H9 (cell line): ENCODE measurements at regions not wholly inside any gene's neighbourhood (a gene's known extent, or its start where the extent isn't known, plus 50 kb on each side); places are given as distances from the start of the nearest gene placed in this dataset.

Experiments used
- DNase-seq: peaks from one replicate; pipeline ENCODE4 v3.0.0-alpha.2; 2017
- H2AFZ ChIP-seq: one replicate; pipeline ENCODE4 v1.6.1; 2013; ENCODE audit warnings: mild to moderate bottlenecking, low read length, control low read depth, moderate library complexity
- H2AK5ac ChIP-seq: 2 replicates; pipeline ENCODE4 v1.6.1; 2013; ENCODE audit warnings: low read length, control low read depth, mixed read lengths; ENCODE audit not compliant: insufficient read length
- H2BK120ac ChIP-seq: one replicate; pipeline ENCODE4 v1.6.1; 2013; ENCODE audit warnings: low read depth, mild to moderate bottlenecking, low read length, control low read depth, inconsistent platforms; ENCODE audit not compliant: poor library complexity, severe bottlenecking
- H2BK12ac ChIP-seq: 2 replicates; pipeline ENCODE4 v1.6.1; 2013; ENCODE audit warnings: low read length, control low read depth, mixed read lengths, low read depth; ENCODE audit not compliant: insufficient read length
- H2BK15ac ChIP-seq: 2 replicates; pipeline ENCODE4 v1.6.1; 2013; ENCODE audit warnings: low read depth, low read length, control low read depth
- H2BK20ac ChIP-seq: one replicate; pipeline ENCODE4 v1.6.1; 2013; ENCODE audit warnings: low read depth, mild to moderate bottlenecking, low read length, control low read depth, inconsistent platforms; ENCODE audit not compliant: poor library complexity, severe bottlenecking
- H2BK5ac ChIP-seq: 2 replicates; pipeline ENCODE4 v1.6.1; 2013; ENCODE audit warnings: low read length, control low read depth, mixed read lengths; ENCODE audit not compliant: insufficient read length
- H3K14ac ChIP-seq: 2 replicates; pipeline ENCODE4 v1.6.1; 2013; ENCODE audit warnings: low read length, control low read depth; ENCODE audit not compliant: insufficient read depth
- H3K18ac ChIP-seq: 2 replicates; pipeline ENCODE4 v1.6.1; 2013; ENCODE audit warnings: low read depth, mild to moderate bottlenecking, mixed read lengths, low read length, control low read depth; ENCODE audit not compliant: insufficient read length
- H3K23ac ChIP-seq: 2 replicates; pipeline ENCODE4 v1.6.1; 2013; ENCODE audit warnings: low read length, control low read depth, mixed read lengths, low read depth; ENCODE audit not compliant: insufficient read length
- H3K23me2 ChIP-seq: 2 replicates; pipeline ENCODE4 v1.6.1; 2013; ENCODE audit warnings: low read depth, mild to moderate bottlenecking, mixed read lengths, low read length, control low read depth; ENCODE audit not compliant: insufficient read length, poor library complexity, severe bottlenecking
- H3K27ac ChIP-seq: 2 replicates; pipeline ENCODE4 v1.5.1; 2013; ENCODE audit warnings: low read length, control low read depth, mixed read lengths, low read depth; ENCODE audit not compliant: insufficient read length
- H3K27me3 ChIP-seq: 2 replicates; pipeline ENCODE4 v1.6.1; 2013; ENCODE audit warnings: low read length, control low read depth, inconsistent platforms; ENCODE audit not compliant: insufficient read depth
- H3K4ac ChIP-seq: 2 replicates; pipeline ENCODE4 v1.6.1; 2013; ENCODE audit warnings: low read depth, mild to moderate bottlenecking, control low read depth, inconsistent platforms, low read length, moderate library complexity
- H3K4me1 ChIP-seq: 2 replicates; pipeline ENCODE4 v1.6.1; 2013; ENCODE audit warnings: low read length, control low read depth, inconsistent platforms; ENCODE audit not compliant: insufficient read depth
- H3K4me2 ChIP-seq: 2 replicates; pipeline ENCODE4 v1.6.1; 2013; ENCODE audit warnings: low read length, control low read depth, mixed read lengths; ENCODE audit not compliant: insufficient read length, insufficient read depth
- H3K56ac ChIP-seq: 2 replicates; pipeline ENCODE4 v1.6.1; 2013; ENCODE audit warnings: low read depth, mild to moderate bottlenecking, mixed read lengths, low read length, control low read depth; ENCODE audit not compliant: insufficient read length
- H3K79me1 ChIP-seq: 2 replicates; pipeline ENCODE4 v1.6.1; 2013; ENCODE audit warnings: low read depth, mild to moderate bottlenecking, moderate library complexity, low read length, control low read depth, inconsistent platforms; ENCODE audit not compliant: insufficient read depth, poor library complexity, severe bottlenecking
- H3K79me2 ChIP-seq: 2 replicates; pipeline ENCODE4 v1.6.1; 2013; ENCODE audit warnings: low read length, control low read depth, inconsistent platforms; ENCODE audit not compliant: insufficient read depth
- H3K9ac ChIP-seq: 2 replicates; pipeline ENCODE4 v1.6.1; 2013; ENCODE audit warnings: low read length, control low read depth, mixed read lengths; ENCODE audit not compliant: insufficient read length; ENCODE audit errors: extremely low read depth
- H3K9me3 ChIP-seq: one replicate; pipeline ENCODE4 v1.6.1; 2013; ENCODE audit warnings: low read depth, low read length, inconsistent platforms; ENCODE audit not compliant: control insufficient read depth
- H3T11ph ChIP-seq: one replicate; pipeline ENCODE4 v1.6.1; 2013; ENCODE audit warnings: mild to moderate bottlenecking, low read length, control low read depth, inconsistent platforms
- H4K20me1 ChIP-seq: one replicate; pipeline ENCODE4 v1.6.1; 2013; ENCODE audit not compliant: control insufficient read depth, insufficient read length, insufficient read depth
- H4K5ac ChIP-seq: 2 replicates; pipeline ENCODE4 v1.6.1; 2013; ENCODE audit warnings: low read depth, mild to moderate bottlenecking, mixed read lengths, low read length, control low read depth; ENCODE audit not compliant: insufficient read length
- H4K8ac ChIP-seq: replicated peaks from 2 replicates; pipeline ENCODE4 v1.6.1; 2013; ENCODE audit warnings: low read length, control low read depth, mixed read lengths, low read depth; ENCODE audit not compliant: insufficient read length
- H4K91ac ChIP-seq: 2 replicates; pipeline ENCODE4 v1.6.1; 2013; ENCODE audit warnings: low read depth, mild to moderate bottlenecking, moderate library complexity, mixed read lengths, low read length, control low read depth; ENCODE audit not compliant: insufficient read length
- H3K27ac Mint-ChIP-seq, 3 experiments: 2 replicates in 2 of 3; 3 replicates in 1 of 3; pipeline ENCODE4 v1.8.0; 2020 to 2021; ENCODE audit warnings: mixed read lengths in 3 of 3, mild to moderate bottlenecking in 1 of 3, moderate library complexity in 1 of 3
- H3K27me3 Mint-ChIP-seq: 2 replicates; pipeline ENCODE4 v1.8.0; 2021; ENCODE audit warnings: low read depth, mild to moderate bottlenecking, moderate library complexity, mixed read lengths
- H3K36me3 Mint-ChIP-seq, 3 experiments: 2 replicates in 2 of 3; 3 replicates in 1 of 3; pipeline ENCODE4 v1.8.0; 2020 to 2021; ENCODE audit warnings: low read depth in 3 of 3, mixed read lengths in 3 of 3; ENCODE audit not compliant: insufficient read depth in 1 of 3
- H3K4me1 Mint-ChIP-seq, 2 experiments: 2 replicates each; pipeline ENCODE4 v1.8.0; 2020; ENCODE audit warnings: mixed read lengths in 2 of 2
- H3K4me3 Mint-ChIP-seq, 2 experiments: 2 replicates in 1 of 2; 3 replicates in 1 of 2; pipeline ENCODE4 v1.8.0; 2020 to 2021; ENCODE audit warnings: mild to moderate bottlenecking in 2 of 2, mixed read lengths in 2 of 2, moderate library complexity in 1 of 2
- H3K9me3 Mint-ChIP-seq, 2 experiments: 2 replicates in 1 of 2; 3 replicates in 1 of 2; pipeline ENCODE4 v1.8.0; 2020; ENCODE audit warnings: mild to moderate bottlenecking in 2 of 2, mixed read lengths in 2 of 2, moderate library complexity in 1 of 2
- CTCF ChIP-seq: fragments of 200-600 bp; sonication (generic); conservative IDR thresholded peaks from 3 replicates; pipeline ENCODE4 v1.8.0; 2021; ENCODE audit warnings: antibody characterized with exemption, mild to moderate bottlenecking
- WGBS: extraction: QIAGEN DNeasy Blood & Tissue Kit; methylation state at CpG from one replicate; pipeline ENCODE4 v1.1.7; 2013; ENCODE audit warnings: missing lambda C conversion rate, low lambda C conversion rate, mixed read lengths; ENCODE audit not compliant: insufficient read length; ENCODE audit errors: extremely low coverage; 5-methylcytosine and 5-hydroxymethylcytosine counted together

GRCh38 chr3:189053322-189053721 lies 118.4 kb upstream of the TPRG1 start:
- no peaks in the 10 kb centered on the region for H3K79me1 ChIP-seq
- Mint-ChIP-seq H3K9me3 (peaks cover 15 to 20% of the 10 kb centered on the region in 2 experiments), H3K36me3 (peaks cover 0 to 14% (median 4%) of the 10 kb centered on the region in 3 experiments; a peak in 3 of 7 replicates), H3K4me3 (no peak overlapping the region), H3K4me1 (no peaks in the 10 kb centered on the region; a peak in 1 of 4 replicates), H3K27me3 (no peaks in the 10 kb centered on the region; the same call in none of the 2 replicates), H3K27ac (no peak overlapping the region; a peak in 1 of 7 replicates)
- H2BK12ac ChIP-seq = no peak overlapping the region
- no peak overlapping the region for H3K18ac ChIP-seq
- no peak overlapping the region for H3K4me2 ChIP-seq
- H3K4me1 ChIP-seq = no peaks in the 10 kb centered on the region
- H3K9me3 ChIP-seq = no peaks in the 10 kb centered on the region
- H3K79me2 ChIP-seq = no peaks in the 10 kb centered on the region
- no peaks in the 10 kb centered on the region for H4K20me1 ChIP-seq
- no peak overlapping the region for H2BK20ac ChIP-seq
- H2AK5ac ChIP-seq = no peak overlapping the region
- H2BK15ac ChIP-seq = no peak overlapping the region
- no peak overlapping the region for H3K23ac ChIP-seq
- H3K9ac ChIP-seq = no peak overlapping the region
- no peak overlapping the region for H4K91ac ChIP-seq
- no peak overlapping the region for H2AFZ ChIP-seq
- H3K56ac ChIP-seq = no peak overlapping the region
- no peak for DNase-seq
- H2BK120ac ChIP-seq = no peak overlapping the region
- H3K14ac ChIP-seq = no peak overlapping the region
- H2BK5ac ChIP-seq = no peak overlapping the region
- H4K8ac ChIP-seq = no peak overlapping the region
- no peak overlapping the region for H4K5ac ChIP-seq
- no peak overlapping the region for H3T11ph ChIP-seq
- WGBS = no CpG with 5 or more reads among the region's 5 CpGs
- no peak overlapping the region for H3K4ac ChIP-seq
- TF ChIP-seq CTCF = no peak
- no peak overlapping the region for H3K27ac ChIP-seq
- no peaks in the 10 kb centered on the region for H3K23me2 ChIP-seq
- H3K27me3 ChIP-seq = no peaks in the 10 kb centered on the region
